HG03103 (cell line): ENCODE measurements at regions not wholly inside any gene's neighbourhood (a gene's known extent, or its start where the extent isn't known, plus 50 kb on each side); places are given as distances from the start of the nearest gene placed in this dataset.

ENCODE experiments used
- ATAC-seq: cut with Tn5 transposase; IDR thresholded peaks from one replicate; pipeline ENCODE4 v1.9.1; 2021; ENCODE audit warnings: low read depth; ENCODE audit not compliant: unreplicated experiment

GRCh38 chr7:109109558-109109957 is 539.9 kb downstream of the DNAJB9 start:
- ATAC-seq: no peak

DNA sequence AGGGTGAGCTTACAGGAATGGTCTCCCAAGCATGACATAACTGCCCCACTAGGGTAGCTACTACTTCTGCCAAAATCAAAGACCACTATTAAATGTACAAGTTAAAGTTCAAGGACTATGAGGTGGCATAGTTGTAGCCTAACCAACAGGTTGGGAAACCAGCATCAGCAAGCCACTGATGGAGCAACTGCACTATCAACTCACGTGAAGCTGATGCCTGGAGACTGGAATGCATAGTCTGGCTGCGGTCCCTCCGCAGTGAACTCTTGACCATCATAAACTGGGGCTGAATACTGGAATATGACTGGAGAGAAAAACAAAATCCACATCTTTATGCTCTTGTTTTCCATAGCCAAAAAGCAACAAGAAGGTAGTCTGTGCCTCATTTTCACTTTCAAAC is 541.4 kb downstream of the DNAJB9 start:
- no peak for ATAC-seq

DNA sequence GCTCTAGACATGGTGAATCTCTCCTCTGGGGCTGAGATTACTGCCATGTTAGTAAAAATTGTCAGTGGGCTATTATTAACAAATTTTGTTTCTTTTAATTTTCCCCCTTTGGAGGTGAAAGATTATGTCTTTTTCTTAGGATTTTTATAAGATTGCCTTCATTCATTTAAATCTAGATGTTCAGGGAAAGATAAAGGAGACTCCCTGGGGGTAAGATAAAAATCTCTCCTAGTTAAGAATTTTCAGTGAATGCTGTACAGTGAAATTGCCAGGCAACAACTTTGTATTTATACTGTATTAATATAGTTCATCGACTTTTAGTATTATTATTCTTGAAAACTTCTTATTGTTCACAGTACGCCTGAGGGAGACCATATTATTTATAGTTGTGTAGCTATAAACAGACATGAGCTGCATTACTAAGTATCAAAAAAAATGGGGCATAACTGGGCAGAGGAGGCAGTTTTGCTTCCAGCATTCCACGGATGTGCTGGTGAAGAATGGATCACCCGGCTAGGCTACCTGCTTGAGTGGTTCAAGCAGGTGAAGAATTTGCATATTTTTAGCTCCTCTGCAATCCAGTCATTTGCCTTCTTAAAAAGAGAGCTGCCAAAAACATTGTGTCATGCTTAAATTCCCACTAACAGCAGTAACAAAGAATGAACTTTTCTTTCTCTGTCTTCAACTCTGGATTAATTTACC is 552.1 kb downstream of the DNAJB9 start:
- ATAC-seq: no peak

- ATAC-seq: no peak
These were observed 555.3 kb downstream of the DNAJB9 start for GRCh38 chr7:109125001-109125400.

- ATAC-seq: no peak
These were observed 556.9 kb downstream of the DNAJB9 start for GRCh38 chr7:109126404-109127050.

GRCh38 chr7:109127145-109127544 is 557.5 kb downstream of the DNAJB9 start:
- ATAC-seq: no peak

DNA sequence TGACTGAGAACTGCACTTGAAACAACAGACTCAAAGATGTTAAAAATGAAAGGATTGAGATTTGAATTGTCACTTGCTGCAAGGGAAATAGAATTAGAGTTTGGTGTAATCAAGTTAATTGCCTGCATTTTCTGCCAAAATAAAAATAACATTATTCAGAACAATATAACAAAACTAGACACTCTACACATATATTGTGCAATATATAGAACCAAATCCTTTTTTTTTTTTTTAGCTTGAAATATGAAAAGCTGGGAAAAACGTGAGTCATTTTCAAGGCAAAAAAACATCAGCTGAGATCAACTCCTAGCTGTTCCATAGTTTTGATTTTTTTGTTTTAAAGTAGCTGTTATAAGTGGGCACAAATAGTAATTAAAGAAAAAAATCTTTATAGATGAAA is 561.5 kb downstream of the DNAJB9 start:
- ATAC-seq: no peak

DNA sequence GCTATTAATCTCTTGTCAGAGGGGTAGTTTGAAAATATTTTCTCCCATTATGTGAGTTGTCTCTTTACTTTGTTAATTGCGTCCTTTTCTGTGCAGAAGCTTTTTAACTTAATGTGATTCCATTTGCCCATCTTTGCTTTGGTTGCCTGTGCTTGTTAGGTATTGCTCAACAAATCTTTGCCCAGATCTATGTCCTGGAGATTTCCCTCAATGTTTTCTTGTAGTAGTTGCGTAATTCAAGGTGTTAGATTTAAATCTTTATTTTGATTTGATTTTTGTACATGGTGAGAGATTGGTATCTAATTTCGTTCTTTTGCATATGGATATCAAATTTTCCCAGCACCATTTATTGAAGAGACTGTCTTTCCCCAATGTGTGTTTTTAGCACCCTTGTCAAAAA is 567.2 kb downstream of the DNAJB9 start:
- no peak for ATAC-seq

DNA sequence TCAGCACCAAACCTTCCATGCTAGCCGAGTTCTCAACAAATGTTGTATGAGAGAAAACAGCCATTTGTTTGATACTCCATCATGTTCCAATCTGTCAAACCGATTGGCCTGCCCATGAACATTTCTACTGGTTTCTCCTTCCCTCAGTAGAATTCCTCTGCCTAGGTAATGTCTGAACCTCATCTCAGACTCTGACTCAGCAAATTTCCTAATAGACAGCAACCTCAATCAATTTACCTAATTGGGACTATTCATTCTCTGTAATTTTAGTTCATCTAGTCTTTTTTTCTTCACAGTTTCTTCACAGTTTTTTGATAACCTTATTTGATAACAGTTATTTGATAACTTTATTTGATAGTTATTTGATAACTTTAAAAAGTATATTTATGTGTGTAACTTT is 585.1 kb downstream of the DNAJB9 start:
- ATAC-seq: no peak

- no peak for ATAC-seq
These were observed 588.6 kb downstream of the DNAJB9 start for GRCh38 chr7:109158246-109158645.

DNA sequence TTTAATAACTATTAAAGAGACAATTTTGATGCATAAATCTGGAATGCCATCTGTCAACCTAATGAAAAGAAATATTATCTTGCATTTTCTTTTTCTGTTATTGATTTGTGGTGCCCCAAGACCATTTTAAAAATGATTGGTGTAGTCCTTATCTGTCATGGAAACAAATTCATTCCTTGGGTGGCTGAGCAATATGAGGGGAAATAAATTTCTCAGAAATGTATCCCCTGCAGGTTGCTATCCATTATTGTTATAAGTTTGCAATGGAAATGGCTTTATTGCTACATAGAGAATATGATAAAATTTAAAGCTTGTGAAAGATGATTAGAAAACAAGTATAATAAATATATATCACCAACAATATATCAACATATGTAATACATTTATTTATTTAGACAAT is 607.0 kb downstream of the DNAJB9 start:
- no peak for ATAC-seq

DNA sequence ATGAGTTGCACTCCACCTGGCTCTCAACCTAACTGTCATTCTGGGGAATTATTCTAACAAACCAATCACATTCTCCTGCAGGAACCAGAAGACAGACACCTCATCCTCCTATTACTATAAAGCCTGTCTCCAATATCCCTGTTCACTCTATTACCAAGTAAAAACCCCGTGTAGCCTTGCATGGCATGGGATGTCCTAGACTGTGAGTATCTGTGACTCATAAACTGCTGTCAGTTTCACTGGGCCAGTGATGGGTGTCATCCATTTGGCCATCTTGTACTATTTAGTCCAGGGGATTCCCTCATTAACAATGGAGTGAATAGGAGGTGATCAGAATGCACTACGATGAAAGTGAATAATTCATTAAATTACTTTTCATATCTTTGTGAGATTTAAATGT is 608.7 kb downstream of the DNAJB9 start:
- ATAC-seq: no peak

- ATAC-seq: no peak
These were observed 609.9 kb downstream of the DNAJB9 start for GRCh38 chr7:109179601-109180000.

DNA sequence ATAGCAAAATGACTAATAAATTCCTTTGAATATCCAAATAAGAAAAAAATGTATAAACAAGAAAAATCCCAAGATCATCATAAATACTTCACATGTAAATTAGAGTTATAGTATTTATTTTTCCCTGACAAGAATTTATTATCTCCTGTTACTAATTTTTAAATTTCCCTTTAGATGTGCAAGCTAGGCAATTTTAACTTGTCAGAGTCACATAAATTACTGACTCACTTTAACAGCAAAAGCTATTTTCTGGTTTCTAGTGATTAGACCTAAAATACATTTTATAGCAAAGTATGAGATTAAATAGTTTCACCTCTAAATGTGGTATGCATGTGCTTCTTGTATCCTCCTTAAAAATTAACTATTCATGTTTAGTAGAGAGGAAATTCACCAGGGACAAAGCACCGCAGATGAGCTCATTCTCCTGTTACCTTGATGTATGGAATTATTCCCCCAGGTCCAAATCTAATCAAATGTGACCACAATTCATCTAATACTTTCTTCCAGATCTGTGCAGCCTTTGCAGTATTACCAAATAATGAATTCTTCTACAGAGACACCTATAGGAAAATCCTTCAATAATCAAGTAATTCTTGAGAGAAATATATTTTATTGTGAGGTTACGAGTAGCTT is 621.2 kb downstream of the DNAJB9 start:
- no peak for ATAC-seq

DNA sequence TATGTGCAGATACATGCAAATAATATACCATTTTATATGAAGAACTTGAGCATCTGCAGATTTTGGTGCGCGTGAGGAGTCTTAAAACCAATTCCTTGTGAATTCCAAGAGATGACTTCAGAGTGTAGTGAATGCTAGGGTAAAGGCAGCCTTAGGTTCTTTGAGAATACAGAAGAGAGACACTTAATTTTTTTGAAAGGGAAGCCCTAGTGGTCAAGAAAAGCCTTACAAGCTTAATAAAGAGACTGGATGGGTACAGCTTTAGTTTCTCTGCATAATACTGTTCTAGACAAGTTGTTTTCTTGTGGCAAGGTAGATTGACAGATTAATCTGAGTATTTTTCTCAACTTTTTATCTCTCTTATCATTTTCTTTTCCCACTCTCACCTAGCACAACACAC is 636.5 kb downstream of the DNAJB9 start:
- ATAC-seq: no peak

- no peak for ATAC-seq
These were observed 643.4 kb downstream of the DNAJB9 start for GRCh38 chr7:109213081-109213480.

DNA sequence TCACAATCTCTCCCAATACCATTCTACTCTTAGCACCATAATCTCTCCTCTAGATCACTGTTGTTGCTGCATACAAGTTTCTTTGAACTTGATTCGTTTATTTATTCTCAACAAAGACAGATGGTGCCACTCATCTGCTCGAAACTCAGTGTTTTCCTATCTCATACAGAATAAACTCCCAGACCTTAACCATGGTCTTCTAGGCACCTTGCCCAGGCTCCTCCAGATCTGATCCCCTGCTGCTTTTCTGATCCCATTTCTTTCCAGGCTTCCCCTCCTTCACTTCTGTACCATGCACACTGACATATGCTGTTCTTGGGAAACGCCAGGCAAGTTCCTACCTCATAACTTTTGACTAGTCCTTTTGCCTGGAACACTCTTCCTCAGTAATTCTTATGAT is 645.7 kb downstream of the DNAJB9 start:
- ATAC-seq: no peak

DNA sequence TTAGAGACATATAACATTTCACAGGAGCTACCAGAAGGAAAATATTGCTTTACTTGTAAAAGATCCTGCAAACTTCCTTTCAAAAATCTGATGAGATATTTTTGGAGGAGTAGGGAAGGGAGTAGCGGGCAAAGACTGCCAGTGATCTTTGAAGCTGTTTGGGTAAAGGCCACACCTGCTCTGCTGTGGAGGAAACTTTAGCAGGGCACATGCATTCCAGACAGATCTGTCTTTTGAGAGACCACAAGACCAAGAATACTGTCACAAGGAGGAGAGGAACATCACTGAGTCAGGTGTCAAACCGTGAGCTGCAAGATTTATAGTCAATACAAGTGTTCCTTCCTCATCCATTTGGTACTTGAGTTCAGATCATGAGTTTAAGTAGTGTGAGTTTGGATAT is 654.4 kb downstream of the DNAJB9 start:
- ATAC-seq: no peak

DNA sequence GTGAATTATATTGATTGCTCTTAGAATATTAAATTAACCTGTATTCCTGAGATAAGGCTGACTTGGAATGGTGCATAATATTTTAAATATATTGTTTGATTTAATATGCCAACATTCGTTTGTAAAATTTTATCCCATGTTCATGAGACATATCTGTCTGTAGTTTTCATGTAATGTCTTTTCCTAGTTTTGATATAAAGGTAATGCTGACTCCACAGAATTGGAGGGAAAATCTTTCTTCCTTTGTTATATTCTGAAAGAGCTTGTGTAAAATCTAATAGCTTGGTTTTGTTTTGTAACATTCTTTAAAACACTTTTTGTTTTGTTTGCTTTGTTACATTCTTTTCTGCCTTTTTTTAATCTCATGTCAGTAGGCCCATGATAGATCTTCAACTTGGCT is 657.0 kb downstream of the DNAJB9 start:
- no peak for ATAC-seq

DNA sequence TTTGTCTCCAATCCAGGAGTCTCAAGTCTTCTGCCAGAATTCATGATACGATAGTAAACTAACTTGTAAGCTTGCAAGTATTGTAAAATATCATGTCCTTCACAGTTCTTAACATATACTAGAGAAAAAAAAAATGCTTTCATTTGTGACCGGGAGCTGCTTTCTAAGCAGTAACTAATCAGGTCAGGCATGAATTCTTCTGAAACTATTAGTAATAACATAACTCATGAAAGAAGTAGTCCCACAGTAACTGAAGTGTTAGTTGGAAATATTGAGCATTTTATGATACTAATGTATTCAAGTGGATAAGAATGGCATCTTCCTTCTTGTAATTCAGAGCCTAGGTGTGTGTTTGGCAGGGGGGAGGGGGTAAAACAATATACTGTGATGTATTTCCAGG is 665.6 kb downstream of the DNAJB9 start:
- ATAC-seq: no peak

DNA sequence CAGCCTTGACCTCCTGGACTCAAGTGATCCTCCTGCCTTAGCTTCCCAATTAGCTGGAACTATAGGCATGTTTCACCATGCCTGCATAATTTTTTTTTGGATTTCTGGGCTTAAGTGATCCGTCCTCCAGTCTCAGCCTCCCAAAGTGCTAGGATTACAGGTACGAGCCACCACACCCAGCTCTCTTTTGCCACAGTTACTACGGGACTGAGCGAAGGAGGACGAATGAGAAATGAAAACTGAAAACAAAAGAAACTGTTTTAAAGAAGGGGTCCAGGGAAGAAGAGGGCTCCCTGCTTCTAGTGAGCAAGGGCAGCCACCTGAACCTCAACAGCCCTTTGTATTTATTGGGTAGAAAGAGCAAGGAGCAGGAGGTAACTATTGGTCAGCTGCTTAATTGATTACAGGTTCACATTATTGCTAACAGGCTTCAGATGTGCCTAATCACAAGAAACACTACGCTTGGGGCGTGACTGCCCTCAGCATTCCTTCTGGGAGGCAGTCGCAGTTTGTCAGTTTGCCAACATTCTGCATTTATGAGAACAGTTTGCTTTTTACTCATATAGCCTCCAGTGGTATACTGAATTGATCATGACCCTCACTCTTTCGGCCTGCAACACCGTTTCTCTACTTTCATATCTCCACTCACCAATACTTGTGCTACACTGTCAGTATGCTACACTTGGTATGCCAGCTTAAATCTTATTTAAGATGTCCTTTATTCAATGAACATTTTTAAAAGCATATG is 676.8 kb downstream of the DNAJB9 start:
- no peak for ATAC-seq
